ENCODE measurements at regions not wholly inside any gene's neighbourhood (a gene's known extent, or its start where the extent isn't known, plus 50 kb on each side); places are given as distances from the start of the nearest gene placed in this dataset.

- TF ChIP-seq CTCF (IDR thresholded peaks at IDR 0.05; ENCODE audit: low read depth, low read length) (no peak), EZH2phosphoT487 (IDR thresholded peaks at IDR 0.05; ENCODE audit: low read depth) (no peak)
These were observed 60.1 kb upstream of the ATP8A1 start for GRCh38 chr4:42716996-42717395.

All from OCI-LY3 (cell line).